HG02970 (cell line): ENCODE measurements at regions not wholly inside any gene's neighbourhood (a gene's known extent, or its start where the extent isn't known, plus 50 kb on each side); places are given as distances from the start of the nearest gene placed in this dataset.
A peak's percentile ranks its signal among the peaks of the same experiment; 100 is the strongest.
"Not testable (repeated sequence)": the region's sequence is repeated elsewhere in the genome, so short reads cannot be mapped to it uniquely, and the experiment has no call there.

ENCODE experiments used
- ATAC-seq: cut with Tn5 transposase; IDR thresholded peaks from one replicate; pipeline ENCODE4 v1.9.1; 2021; ENCODE audit warnings: mild to moderate bottlenecking, moderate library complexity, moderate number of reproducible peaks; ENCODE audit not compliant: unreplicated experiment, low FRiP score

DNA sequence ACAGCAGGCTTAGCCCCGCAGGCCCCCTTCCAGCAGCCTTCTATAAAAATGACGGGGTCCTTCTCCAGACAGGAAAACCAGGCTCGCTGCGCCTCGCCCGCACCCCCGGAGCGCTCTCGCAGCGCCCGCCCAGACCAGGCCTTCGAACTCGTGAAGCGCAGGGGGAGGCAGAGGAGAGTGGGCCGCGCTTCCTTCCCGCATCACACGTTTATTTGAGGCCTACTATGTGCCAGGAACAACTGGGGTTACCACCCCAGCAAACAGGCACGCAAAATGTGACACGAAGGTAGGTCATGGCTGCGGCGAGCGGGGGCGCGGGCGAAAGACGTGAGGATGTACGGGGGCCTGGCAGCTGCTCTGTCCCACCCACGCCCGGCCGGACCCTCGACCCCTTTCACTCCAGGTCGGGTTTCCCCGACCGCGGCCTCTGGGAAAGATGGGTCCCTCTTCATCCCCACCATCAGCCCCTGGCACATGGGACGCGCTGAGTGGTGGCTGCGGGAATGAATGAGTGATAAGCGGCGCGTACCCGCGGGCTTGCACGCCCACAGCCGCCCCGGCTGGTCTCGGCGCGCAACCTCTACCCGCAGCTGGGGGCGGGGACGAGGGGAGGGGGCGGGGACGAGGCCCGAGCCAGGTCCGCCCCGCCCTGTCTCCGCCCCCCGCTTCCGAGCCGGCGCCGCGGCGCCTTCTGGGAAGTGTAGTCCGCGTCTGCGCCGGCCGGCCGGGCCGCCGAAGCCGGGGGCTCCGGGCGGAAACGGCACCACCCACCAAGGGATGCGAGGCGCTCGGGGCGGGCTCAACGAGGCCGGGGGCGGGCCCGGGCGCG, 59.1 kb downstream of the ZNF467 start:
- peak; percentile 94 for ATAC-seq

- no peak for ATAC-seq
Observed at GRCh38 chr7:149713731-149714068, 59.7 kb downstream of the ZNF467 start.

DNA sequence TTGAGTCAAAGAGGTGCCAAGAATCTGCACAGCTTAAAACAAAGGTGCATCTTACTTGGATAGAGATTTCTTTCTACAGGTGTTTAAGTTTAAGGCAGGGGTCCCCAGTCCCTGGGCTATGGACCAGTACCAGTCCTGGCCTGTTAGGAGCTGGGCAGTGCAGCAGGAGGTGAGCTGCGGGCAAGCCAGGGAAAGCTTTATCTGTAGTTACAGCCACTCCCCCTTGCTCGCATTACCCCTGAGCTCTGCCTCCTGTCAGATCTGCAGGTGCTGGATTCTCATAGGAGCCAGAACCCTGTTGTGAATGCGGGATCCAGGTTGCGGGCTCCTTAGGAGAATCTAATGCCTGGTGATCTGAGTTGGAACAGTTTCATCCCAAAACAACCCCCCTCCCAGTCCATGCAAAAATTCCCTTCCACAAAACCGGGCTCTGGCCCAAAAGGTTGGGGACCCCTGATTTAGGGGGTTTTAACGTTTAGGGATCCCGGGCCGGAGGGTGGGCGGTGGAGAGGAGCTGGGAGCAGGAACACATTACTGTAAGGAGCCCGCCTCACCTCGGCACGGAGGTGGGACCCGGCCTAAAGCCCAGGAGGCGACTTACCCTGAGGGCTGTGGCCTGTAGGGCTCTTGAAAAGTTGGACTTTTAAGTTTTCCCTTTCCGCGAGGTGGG, 60.2 kb downstream of the ZNF467 start:
- no peak for ATAC-seq

DNA sequence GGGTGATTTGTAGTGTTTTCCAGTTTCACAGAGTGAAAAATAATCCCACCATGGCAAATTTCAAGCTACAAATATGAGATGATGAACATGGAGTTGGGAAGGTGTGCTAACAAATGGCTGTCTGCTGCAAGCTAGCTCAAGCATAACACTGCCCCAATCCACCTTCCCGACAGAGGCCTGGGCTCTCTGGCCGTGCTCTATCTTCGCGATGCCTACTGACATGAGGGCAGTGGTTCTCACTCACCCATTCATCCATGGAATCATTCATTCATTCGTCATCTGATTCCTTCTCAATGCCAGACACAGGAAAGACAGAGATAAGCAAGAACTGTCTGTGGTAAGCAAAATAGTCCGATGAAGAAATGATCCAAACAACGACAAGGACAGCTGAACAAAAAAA, 65.4 kb downstream of the ZNF467 start:
- ATAC-seq = no peak

- no peak for ATAC-seq
Observed at GRCh38 chr7:149707448-149707886, 65.9 kb downstream of the ZNF467 start.

DNA sequence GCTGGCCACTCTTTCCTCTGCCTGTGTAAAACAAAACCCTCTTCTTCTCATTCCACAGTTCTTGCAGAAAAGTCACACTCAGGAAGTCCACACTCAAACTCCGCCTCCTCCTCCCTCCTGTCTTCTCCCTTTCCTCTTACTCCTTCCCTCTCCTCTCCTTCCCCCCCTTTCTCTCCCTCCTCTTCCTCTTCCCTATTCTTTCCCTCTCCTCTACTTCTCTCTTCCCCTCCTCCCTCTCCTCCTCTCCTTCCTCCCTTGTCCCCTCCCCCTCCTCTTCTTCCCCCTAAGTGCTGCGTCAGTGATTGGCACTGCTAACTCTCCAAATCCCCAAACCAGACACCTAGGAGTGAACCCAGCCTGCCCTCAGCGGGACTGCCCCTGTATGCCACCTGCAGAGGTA, 67.0 kb downstream of the ZNF467 start:
- ATAC-seq = no peak

- no peak for ATAC-seq
Observed at GRCh38 chr7:149704507-149704906, 68.9 kb downstream of the ZNF467 start.

DNA sequence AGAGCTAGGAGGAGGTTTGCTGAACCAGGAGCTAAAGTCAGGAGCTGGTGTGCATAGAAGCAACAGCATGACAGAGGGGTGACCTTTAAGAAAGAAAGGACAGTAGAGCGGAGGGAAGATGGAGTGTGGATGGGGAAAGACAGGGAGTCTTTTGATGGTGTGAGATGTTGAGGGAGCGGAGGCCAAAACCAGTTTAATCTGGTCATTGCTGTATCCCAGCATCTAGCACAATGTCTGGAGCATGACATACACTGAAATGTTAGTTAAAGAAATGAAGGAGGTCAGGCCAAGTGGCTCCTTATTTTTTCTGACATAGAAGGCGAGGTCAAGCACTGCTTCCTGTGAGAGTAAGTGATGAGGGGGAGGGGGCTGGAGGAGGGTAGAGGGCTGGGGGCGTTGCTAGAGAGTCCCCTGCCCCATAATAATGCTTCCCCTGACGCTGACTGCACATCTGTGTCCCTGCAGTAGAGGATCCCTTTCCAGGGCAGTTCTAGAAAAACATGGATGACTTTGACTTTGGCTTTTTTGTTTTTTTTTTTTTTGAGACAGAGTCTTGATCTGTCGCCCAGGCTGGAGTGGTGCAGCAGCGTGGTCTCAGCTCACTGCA, 70.2 kb downstream of the ZNF467 start:
- ATAC-seq = no peak

GRCh38 chr7:149701495-149702240, 71.7 kb downstream of the ZNF467 start:
- no peak for ATAC-seq

- not testable (repeated sequence) for ATAC-seq
Observed at GRCh38 chr7:149697767-149698166, 75.6 kb downstream of the ZNF467 start.

DNA sequence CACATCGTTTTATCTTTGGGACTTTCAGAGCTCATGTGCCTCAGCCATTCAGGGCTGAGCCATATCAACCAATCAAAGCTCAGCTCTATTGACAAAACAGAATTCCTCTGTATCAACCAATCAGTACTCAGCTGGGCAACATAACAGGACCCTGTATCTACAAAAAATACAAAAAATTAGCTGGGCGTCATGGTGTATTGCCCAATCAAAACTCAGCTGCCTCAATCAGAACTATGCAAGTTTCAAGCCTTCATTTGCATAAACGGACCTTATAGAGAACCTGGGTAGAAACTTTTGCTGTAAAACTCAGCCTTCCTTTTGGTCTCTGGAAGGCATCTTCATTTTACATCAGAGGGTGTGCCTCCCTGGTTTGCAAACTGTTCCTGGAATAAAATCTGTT, 77.1 kb downstream of the ZNF467 start:
- no peak for ATAC-seq

DNA sequence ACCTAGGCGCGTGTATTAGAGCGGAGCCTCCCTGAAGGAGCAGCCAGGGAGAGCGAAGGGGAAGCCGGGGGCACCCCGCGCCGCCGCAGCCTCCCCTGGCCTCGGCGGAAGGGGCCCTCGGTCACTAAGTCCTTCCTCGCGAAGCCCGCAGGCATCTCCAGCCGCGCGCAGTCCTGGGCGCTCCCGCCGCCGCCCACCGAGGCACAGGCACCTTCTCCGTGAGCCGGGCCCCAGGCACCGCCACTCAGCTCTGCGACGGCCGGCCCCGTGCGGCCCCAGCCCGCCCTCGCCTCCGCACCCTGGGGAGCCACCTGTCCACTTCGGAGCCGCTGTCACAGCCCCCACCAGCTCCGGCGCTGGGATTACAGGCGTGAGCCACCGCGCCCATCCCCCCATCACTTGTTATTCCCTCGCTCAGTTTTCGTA, 80.8 kb downstream of the ZNF467 start:
- no peak for ATAC-seq

GRCh38 chr7:149692056-149692455, 81.3 kb downstream of the ZNF467 start:
- ATAC-seq = no peak

DNA sequence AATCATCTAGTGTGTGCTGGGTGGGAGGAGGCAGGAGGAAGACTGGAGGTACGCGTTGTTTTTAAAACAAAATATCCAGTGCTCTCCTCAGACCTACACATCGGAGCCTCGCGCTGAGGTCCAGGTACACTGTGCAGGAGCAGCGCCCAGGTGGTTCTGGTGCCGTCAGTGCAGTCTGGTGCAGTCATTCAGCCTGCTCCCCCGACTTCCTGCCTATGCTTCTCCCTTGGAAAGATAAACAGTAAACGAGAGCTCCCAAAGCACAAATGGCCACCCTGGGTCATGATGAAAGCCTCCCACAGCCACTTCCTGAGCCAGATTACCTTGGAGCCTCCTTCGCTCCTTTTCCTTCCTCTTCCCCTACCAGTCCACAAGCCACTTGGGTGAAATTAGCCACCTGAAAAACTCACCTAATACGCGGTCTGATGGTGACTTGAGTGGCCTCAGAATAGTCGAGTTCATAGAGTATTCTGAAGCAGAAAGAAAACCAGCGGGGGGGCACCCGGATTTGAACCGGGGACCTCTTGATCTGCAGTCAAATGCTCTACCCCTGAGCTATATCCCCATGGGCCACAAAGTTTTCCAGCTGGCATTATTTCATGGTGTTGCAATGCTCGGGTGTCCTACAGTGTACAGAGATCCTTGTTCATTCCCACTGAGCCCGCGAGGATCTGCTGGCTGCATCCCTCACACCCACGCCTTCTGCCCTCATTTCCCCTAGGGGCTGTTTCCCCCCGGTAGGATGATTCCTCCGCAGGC, 82.5 kb downstream of the ZNF467 start:
- ATAC-seq = no peak

- ATAC-seq = no peak
Observed at GRCh38 chr7:149689291-149689721, 84.1 kb downstream of the ZNF467 start.

DNA sequence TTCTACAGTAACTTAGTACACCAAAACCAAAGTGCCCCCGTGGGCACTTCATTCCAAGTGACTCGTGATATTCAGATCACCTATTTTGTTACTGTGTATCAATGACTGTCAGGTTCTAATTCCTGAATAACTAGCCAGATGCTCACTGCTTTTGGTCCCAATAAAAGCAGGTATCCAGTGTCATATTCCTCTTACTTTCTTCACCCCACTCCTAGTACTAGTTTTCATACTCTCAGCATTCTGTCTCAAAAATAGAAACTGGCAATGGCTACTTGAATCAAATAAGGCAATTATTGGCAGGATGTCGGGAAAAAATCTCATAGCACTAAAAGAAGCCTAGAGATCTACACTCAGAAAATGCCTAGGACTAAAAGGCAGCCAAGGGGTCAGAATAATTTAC, 84.6 kb downstream of the ZNF467 start:
- ATAC-seq = no peak

DNA sequence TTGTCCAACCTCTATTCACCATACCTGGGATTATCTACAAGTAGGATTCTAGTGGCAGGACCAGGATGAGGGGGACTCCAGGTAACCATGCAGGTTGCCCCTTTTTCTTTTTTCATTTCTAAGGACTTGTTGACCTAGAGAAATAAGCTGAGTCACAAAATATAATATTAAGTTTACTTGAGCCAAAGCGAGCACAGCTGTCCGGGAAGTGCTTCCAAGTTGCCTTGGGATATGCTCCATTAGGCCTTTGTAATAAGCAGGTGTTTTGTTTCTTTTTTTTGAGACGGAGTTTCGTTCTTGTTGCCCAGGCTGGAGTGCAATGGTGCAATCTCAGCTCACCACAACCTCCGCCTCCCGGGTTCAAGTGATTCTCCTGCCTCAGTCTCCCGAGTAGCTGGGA, 85.6 kb downstream of the ZNF467 start:
- not testable (repeated sequence) for ATAC-seq

- ATAC-seq = no peak
Observed at GRCh38 chr7:149686449-149686848, 86.9 kb downstream of the ZNF467 start.

DNA sequence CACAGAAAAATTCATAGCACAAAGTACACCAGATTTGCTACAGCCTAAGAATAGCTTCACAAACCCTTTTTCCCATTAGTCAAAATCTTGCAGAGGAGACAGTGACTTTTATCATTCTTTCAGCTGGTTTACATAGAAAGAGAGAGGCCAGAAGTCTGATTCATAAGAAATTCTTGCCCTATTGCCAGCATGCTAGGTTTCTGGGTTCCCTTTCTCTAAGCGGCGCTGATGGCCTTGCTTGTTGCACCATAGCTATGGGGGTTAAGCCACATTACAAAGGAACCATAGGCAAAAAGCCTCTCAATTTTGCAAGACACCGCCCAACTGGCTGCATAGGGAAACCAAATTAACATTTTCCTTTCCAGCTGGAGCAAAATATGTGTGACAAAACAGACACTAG, 87.4 kb downstream of the ZNF467 start:
- ATAC-seq = no peak

- no peak for ATAC-seq
Observed at GRCh38 chr7:149685455-149685854, 87.9 kb downstream of the ZNF467 start.
